IPS DF 19.7 (cell line): ENCODE measurements at regions not wholly inside any gene's neighbourhood (a gene's known extent, or its start where the extent isn't known, plus 50 kb on each side); places are given as distances from the start of the nearest gene placed in this dataset.

Source experiments
- DNase-seq: peaks from one replicate; pipeline ENCODE4 v3.0.0-alpha.2; 2013; ENCODE audit warnings: low read depth, low spot score

- DNase-seq: no peak
Observed at GRCh38 chr6:100944644-100945043, 63.5 kb upstream of the ASCC3 start.

GRCh38 chr6:100946021-100946540 is 65.0 kb upstream of the ASCC3 start:
- DNase-seq: no peak

GRCh38 chr6:100946711-100947110 is 65.6 kb upstream of the ASCC3 start:
- no peak for DNase-seq

GRCh38 chr6:100948381-100949133 is 67.4 kb upstream of the ASCC3 start:
- DNase-seq: no peak

GRCh38 chr6:100952006-100952405 is 70.9 kb upstream of the ASCC3 start:
- no peak for DNase-seq

- no peak for DNase-seq
Observed at GRCh38 chr6:100959280-100959679, 78.2 kb upstream of the ASCC3 start.

GRCh38 chr6:100962466-100962865 is 81.3 kb upstream of the ASCC3 start:
- no peak for DNase-seq

- no peak for DNase-seq
Observed at GRCh38 chr6:100965067-100965466, 83.9 kb upstream of the ASCC3 start.

- no peak for DNase-seq
Observed at GRCh38 chr6:100968949-100969348, 87.8 kb upstream of the ASCC3 start.

- DNase-seq: peak; percentile 0
Observed at GRCh38 chr6:100979267-100979666, 98.1 kb upstream of the ASCC3 start.

GRCh38 chr6:100980949-100981348 is 99.8 kb upstream of the ASCC3 start:
- DNase-seq: no peak

- no peak for DNase-seq
Observed at GRCh38 chr6:100986921-100987320, 105.8 kb upstream of the ASCC3 start.

GRCh38 chr6:100987556-100987955 is 106.4 kb upstream of the ASCC3 start:
- DNase-seq: no peak

- DNase-seq: no peak
Observed at GRCh38 chr6:100988391-100988984, 107.4 kb upstream of the ASCC3 start.

- no peak for DNase-seq
Observed at GRCh38 chr6:100990070-100990469, 108.9 kb upstream of the ASCC3 start.

- DNase-seq: no peak
Observed at GRCh38 chr6:100996409-100996808, 115.3 kb upstream of the ASCC3 start.

GRCh38 chr6:100998111-100998510 is 117.0 kb upstream of the ASCC3 start:
- no peak for DNase-seq

GRCh38 chr6:100999034-100999597 is 118.0 kb upstream of the ASCC3 start:
- DNase-seq: peak; percentile 9

GRCh38 chr6:101000341-101000740 is 119.2 kb upstream of the ASCC3 start:
- no peak for DNase-seq

- DNase-seq: no peak
Observed at GRCh38 chr6:101001012-101001411, 119.9 kb upstream of the ASCC3 start.

- DNase-seq: no peak
Observed at GRCh38 chr6:101001607-101002006, 120.5 kb upstream of the ASCC3 start.

GRCh38 chr6:101003075-101003474 is 121.9 kb upstream of the ASCC3 start:
- no peak for DNase-seq

GRCh38 chr6:101011186-101011585 is 130.1 kb upstream of the ASCC3 start:
- DNase-seq: no peak
